Osteocyte (in vitro differentiated cells): ENCODE measurements at regions not wholly inside any gene's neighbourhood (a gene's known extent, or its start where the extent isn't known, plus 50 kb on each side); places are given as distances from the start of the nearest gene placed in this dataset.

ENCODE experiments used
- DNase-seq: peaks from one replicate; pipeline ENCODE4 v3.0.0; 2021; ENCODE audit warnings: mixed read lengths; ENCODE audit not compliant: unreplicated experiment; ENCODE audit errors: extremely low spot score
- H3K27ac Mint-ChIP-seq: one replicate; pipeline ENCODE4 v1.8.0; 2021; ENCODE audit warnings: mild to moderate bottlenecking, mixed read lengths; ENCODE audit not compliant: unreplicated experiment
- H3K27me3 Mint-ChIP-seq: one replicate; pipeline ENCODE4 v1.8.0; 2021; ENCODE audit warnings: mixed read lengths; ENCODE audit not compliant: unreplicated experiment
- H3K36me3 Mint-ChIP-seq: one replicate; pipeline ENCODE4 v1.8.0; 2021; ENCODE audit warnings: mixed read lengths; ENCODE audit not compliant: unreplicated experiment
- H3K4me1 Mint-ChIP-seq: one replicate; pipeline ENCODE4 v1.8.0; 2021; ENCODE audit warnings: mixed read lengths; ENCODE audit not compliant: unreplicated experiment
- H3K4me3 Mint-ChIP-seq: one replicate; pipeline ENCODE4 v1.8.0; 2021; ENCODE audit warnings: mild to moderate bottlenecking, moderate library complexity, mixed read lengths; ENCODE audit not compliant: unreplicated experiment
- H3K9me3 Mint-ChIP-seq: one replicate; pipeline ENCODE4 v1.8.0; 2021; ENCODE audit warnings: mixed read lengths; ENCODE audit not compliant: unreplicated experiment
- CTCF ChIP-seq: fragments of 200-600 bp; sonication (generic); IDR thresholded peaks from 2 replicates; pipeline ENCODE4 v1.5.0; 2021; ENCODE audit warnings: antibody characterized with exemption, mild to moderate bottlenecking, moderate library complexity

DNA sequence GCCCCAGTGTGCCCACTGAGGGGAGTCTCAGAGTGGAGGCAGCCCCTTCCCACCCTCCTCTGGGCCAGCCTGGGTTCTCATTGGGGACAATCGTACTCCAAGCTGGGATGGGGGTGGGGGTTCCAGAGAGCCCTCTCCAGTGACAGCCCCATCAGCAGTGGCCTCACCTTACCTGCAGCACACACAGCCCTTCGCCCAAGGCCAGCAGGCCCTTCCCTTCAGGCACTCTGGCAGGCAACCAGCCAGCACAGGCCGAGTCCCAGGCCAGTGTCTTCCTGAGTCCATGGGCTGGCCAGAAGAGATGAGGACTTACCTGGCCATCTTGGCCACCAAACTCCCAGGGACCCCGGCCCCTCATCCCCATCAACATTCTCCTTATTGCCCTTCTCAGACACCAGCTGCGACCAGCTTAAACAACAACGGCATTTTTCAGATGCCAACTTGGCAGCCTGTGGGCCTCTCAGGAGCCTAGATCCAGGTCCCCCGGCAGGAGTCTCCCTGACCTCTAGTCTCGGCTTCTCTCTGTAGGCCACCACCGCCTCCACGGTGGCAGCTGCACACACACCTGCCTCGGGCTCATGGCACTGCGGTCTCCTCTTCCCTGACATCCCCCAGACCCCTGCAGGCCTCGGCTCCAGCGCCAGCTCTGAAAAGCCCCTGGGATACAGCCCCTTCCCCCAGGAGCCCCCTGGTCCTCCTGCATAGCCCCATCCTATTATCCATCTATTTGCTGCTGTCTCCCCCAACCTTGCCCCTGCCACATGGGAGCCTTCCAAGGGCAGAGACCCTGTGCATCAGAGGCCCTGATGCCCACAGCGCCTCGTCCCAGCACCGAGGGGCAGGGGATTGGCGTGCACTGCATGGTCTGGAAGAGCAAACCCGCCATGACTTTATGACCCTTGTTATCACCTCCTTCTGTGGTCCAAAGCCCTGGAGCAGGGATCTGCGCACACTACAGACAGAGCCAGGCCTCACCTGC lies 111.2 kb upstream of the FGF3 start:
- TF ChIP-seq CTCF: no peak
- no peaks in the 10 kb centered on the region for H3K9me3 Mint-ChIP-seq
- H3K27me3 Mint-ChIP-seq: peaks cover 67% of the 10 kb centered on the region
- no peak overlapping the region for H3K27ac Mint-ChIP-seq
- H3K4me3 Mint-ChIP-seq: no peak overlapping the region
- H3K4me1 Mint-ChIP-seq: no peaks in the 10 kb centered on the region
- H3K36me3 Mint-ChIP-seq: no peaks in the 10 kb centered on the region
- DNase-seq: no peak

DNA sequence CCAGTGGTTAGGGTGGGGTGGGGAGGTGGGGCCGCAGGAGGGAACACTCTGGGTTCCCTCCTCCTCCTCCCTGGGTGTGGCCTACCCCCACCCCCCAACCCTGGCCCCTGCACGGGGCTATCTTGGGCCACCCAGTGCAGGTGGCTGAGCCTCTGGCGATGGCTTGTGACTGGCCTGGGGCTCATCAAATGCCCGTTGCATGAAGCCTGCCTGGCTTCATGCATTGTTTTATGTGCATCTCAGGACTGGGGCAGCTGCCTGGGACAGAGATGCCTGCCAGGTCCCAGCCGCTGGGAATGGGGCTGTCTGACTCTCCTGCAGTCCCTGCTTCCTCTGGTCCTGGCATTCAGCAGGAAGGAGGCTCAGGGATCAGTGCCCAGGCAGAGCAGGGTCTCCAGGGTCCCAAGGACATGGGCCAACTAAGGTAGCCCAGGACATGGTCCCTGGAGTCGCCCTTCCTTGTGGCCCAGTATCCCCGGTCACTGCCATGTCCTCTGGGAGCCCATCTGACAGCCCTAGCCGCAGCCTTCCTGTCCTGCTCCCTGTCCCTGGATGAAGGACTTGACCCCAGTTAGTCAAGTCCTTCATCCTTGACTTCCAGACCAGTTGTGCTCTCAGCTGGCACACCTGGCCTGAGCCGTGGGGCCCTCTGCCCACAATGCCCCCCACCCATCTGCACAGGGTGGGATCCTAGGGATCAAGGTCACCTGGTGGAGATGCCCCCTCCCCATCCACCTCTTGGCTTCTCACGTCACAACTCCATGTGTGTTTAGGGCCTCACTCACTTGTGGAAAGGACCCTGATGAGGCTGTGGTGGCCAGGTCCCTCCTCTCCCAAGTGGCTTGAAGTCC lies 112.1 kb upstream of the FGF3 start:
- H3K36me3 Mint-ChIP-seq: no peaks in the 10 kb centered on the region
- H3K27me3 Mint-ChIP-seq: peaks cover 66% of the 10 kb centered on the region
- no peak overlapping the region for H3K27ac Mint-ChIP-seq
- no peak for TF ChIP-seq CTCF
- no peak for DNase-seq
- no peaks in the 10 kb centered on the region for H3K9me3 Mint-ChIP-seq
- H3K4me1 Mint-ChIP-seq: no peaks in the 10 kb centered on the region
- H3K4me3 Mint-ChIP-seq: no peak overlapping the region

DNA sequence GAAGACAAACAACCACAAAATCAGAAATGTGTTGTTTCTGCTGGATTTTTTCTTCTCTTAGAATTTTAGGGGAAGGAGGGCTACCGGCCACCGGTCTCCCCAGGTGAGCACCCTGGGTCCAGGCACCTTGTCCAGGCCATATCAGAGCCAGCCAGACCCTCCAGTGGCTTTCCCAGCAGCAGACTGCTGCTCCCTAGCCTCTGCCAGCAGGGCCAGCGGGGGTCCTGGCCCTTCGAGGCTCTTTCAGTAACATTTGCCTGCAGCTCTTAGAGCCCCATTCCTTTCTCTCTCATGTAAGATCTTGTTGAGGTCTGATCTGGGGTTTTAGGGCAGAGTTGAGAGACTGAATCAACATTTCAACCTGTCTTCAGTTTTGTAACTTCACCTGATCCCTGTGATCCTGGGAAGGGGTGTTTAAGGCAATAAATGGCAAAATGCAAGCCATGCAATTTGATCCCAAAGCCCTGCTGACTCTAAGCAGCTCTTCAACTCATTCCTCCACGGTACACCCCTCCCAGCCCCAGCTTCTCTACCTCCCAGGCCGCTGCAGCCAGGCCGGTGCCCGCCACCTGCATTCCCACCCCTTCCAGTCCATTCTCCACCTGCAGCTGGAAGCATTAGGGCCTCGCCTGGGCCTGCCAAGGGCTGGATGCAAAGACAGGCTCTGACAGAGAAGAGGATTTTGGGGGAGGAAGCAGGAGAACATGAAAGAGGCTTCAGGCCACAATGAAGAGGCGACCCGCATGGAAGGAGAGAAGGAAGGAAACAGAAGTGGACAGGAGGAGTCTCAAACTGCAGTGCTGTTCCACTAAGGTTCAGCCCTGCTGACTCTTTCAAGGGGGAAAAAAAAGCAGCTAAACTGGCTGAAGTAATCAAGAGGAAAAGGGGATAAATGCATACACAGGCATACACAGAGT lies 113.0 kb upstream of the FGF3 start:
- no peak for TF ChIP-seq CTCF
- peaks cover 61% of the 10 kb centered on the region for H3K27me3 Mint-ChIP-seq
- no peaks in the 10 kb centered on the region for H3K4me1 Mint-ChIP-seq
- no peaks in the 10 kb centered on the region for H3K9me3 Mint-ChIP-seq
- DNase-seq: no peak
- no peak overlapping the region for H3K4me3 Mint-ChIP-seq
- H3K36me3 Mint-ChIP-seq: no peaks in the 10 kb centered on the region
- no peak overlapping the region for H3K27ac Mint-ChIP-seq

DNA sequence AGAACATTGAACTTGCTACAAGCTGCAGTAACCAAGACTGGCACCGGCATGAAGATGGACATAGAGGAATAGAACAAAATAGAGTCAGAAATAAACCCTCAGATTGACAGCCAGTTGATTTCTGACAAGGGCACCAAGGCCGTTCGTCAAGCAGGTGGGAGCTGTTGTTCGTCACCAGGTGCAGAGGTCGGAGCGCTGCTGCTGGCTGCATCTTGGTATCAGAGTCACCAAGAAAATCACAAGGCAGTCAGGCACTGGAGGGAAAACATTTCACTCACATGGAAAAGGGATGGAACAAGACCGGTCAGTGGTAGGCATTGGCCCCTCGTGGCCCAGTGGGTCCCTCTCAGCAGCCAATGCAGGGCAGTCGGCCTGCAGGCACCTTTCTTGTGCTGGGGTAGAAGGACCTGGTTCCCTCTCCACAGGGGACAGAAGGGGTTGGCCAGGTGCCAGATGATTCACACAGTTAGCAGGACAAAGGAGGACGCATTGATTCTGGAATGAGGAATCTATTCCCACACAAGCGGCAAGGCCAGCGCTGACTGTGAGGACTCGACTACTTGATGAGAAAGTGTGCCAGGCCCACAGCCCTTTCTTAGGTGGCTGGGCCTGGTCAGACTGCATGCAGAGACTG lies 115.8 kb upstream of the FGF3 start:
- Mint-ChIP-seq H3K36me3 (no peaks in the 10 kb centered on the region), H3K27me3 (peaks cover 49% of the 10 kb centered on the region), H3K4me3 (no peak overlapping the region), H3K27ac (no peak overlapping the region), H3K4me1 (no peaks in the 10 kb centered on the region), H3K9me3 (no peaks in the 10 kb centered on the region)
- DNase-seq: no peak
- no peak for TF ChIP-seq CTCF
